ENCODE measurements at regions not wholly inside any gene's neighbourhood (a gene's known extent, or its start where the extent isn't known, plus 50 kb on each side); places are given as distances from the start of the nearest gene placed in this dataset.
A peak's percentile ranks its signal among the peaks of the same experiment; 100 is the strongest.

- Histone ChIP-seq H3K4me1 (ENCODE audit: insufficient read depth, low read length) (no peaks in the 10 kb centered on the region), H3K4me2 (ENCODE audit: low read length) (no peak overlapping the region), H3K79me2 (ENCODE audit: low read length) (no peaks in the 10 kb centered on the region), H3K27ac (ENCODE audit: low read length) (no peak overlapping the region), H3K9ac (ENCODE audit: low read length) (no peak overlapping the region), H3K4me3 (ENCODE audit: low read length) (no peak overlapping the region), H3F3A (ENCODE audit: low read length, unreplicated experiment) (no peaks in the 10 kb centered on the region), H3K9me2 (replicated peaks; ENCODE audit: low read length) (no peaks in the 10 kb centered on the region), H3K9me3 (ENCODE audit: low read length) (no peaks in the 10 kb centered on the region), H3K36me3 (ENCODE audit: low read depth, low read length) (no peaks in the 10 kb centered on the region), H2AFZ (ENCODE audit: low read length) (no peak overlapping the region), H3K27me3 (ENCODE audit: low read length) (no peaks in the 10 kb centered on the region), H4K20me1 (ENCODE audit: low read length) (no peaks in the 10 kb centered on the region)
- ChIA-PET CTCF (no interaction called here), POLR2A (ENCODE audit: unreplicated experiment) (interaction anchor here (0.6 kb wide), 1 partner anchor 229 kb away, joined by 3 read pairs; no protein-coding TSS in a partner anchor)
- intact Hi-C loops (cut with micrococcal nuclease) = no loop called here
- DNase-seq = peak; percentile 9
- BruUV-seq (replicated peaks) = no TSS peak
- no peak for ATAC-seq
- TF ChIP-seq EZH2 (IDR thresholded peaks at IDR 0.05; ENCODE audit: low read length, unreplicated experiment) (no peak), EZH2phosphoT487 (IDR thresholded peaks at IDR 0.05; ENCODE audit: borderline replicate concordance, low read length) (no peak), CTCF (conservative IDR thresholded peaks at IDR 0.05; ENCODE audit: low read depth, low read length) (no peak)
These were observed 502.5 kb downstream of the RASEF start for GRCh38 chr9:82560457-82560904.

GRCh38 chr9:82563094-82563493, 499.8 kb downstream of the RASEF start:
- no TSS peak for BruUV-seq (replicated peaks)
- intact Hi-C loops (cut with micrococcal nuclease) = no loop called here
- H3F3A ChIP-seq (ENCODE audit: low read length, unreplicated experiment) = no peaks in the 10 kb centered on the region
- DNase-seq = no peak
- no peaks in the 10 kb centered on the region for H3K36me3 ChIP-seq (ENCODE audit: low read depth, low read length)
- H3K9me3 ChIP-seq (ENCODE audit: low read length) = no peaks in the 10 kb centered on the region
- no peak overlapping the region for H3K4me3 ChIP-seq (ENCODE audit: low read length)
- TF ChIP-seq CTCF (conservative IDR thresholded peaks at IDR 0.05; ENCODE audit: low read depth, low read length) (no peak), EZH2phosphoT487 (IDR thresholded peaks at IDR 0.05; ENCODE audit: borderline replicate concordance, low read length) (no peak), EZH2 (IDR thresholded peaks at IDR 0.05; ENCODE audit: low read length, unreplicated experiment) (no peak)
- POLR2A ChIA-PET (ENCODE audit: unreplicated experiment) = no interaction called here
- no peak overlapping the region for H2AFZ ChIP-seq (ENCODE audit: low read length)
- ATAC-seq = no peak
- CTCF ChIA-PET = no interaction called here
- H3K27me3 ChIP-seq (ENCODE audit: low read length) = no peaks in the 10 kb centered on the region
- no peaks in the 10 kb centered on the region for H3K4me1 ChIP-seq (ENCODE audit: insufficient read depth, low read length)
- H4K20me1 ChIP-seq (ENCODE audit: low read length) = no peaks in the 10 kb centered on the region
- no peak overlapping the region for H3K27ac ChIP-seq (ENCODE audit: low read length)
- H3K9me2 ChIP-seq (replicated peaks; ENCODE audit: low read length) = no peaks in the 10 kb centered on the region
- no peaks in the 10 kb centered on the region for H3K79me2 ChIP-seq (ENCODE audit: low read length)
- no peak overlapping the region for H3K4me2 ChIP-seq (ENCODE audit: low read length)
- no peak overlapping the region for H3K9ac ChIP-seq (ENCODE audit: low read length)

GRCh38 chr9:82563841-82564240, 499.1 kb downstream of the RASEF start:
- intact Hi-C loops (cut with micrococcal nuclease) = no loop called here
- POLR2A ChIA-PET (ENCODE audit: unreplicated experiment) = no interaction called here
- no peaks in the 10 kb centered on the region for H3F3A ChIP-seq (ENCODE audit: low read length, unreplicated experiment)
- H3K9ac ChIP-seq (ENCODE audit: low read length) = no peak overlapping the region
- no peaks in the 10 kb centered on the region for H3K79me2 ChIP-seq (ENCODE audit: low read length)
- no peaks in the 10 kb centered on the region for H4K20me1 ChIP-seq (ENCODE audit: low read length)
- H2AFZ ChIP-seq (ENCODE audit: low read length) = no peak overlapping the region
- H3K4me3 ChIP-seq (ENCODE audit: low read length) = no peak overlapping the region
- no peaks in the 10 kb centered on the region for H3K9me3 ChIP-seq (ENCODE audit: low read length)
- no peaks in the 10 kb centered on the region for H3K36me3 ChIP-seq (ENCODE audit: low read depth, low read length)
- no peaks in the 10 kb centered on the region for H3K4me1 ChIP-seq (ENCODE audit: insufficient read depth, low read length)
- no peak overlapping the region for H3K4me2 ChIP-seq (ENCODE audit: low read length)
- H3K27ac ChIP-seq (ENCODE audit: low read length) = no peak overlapping the region
- BruUV-seq (replicated peaks) = no TSS peak
- CTCF ChIA-PET = no interaction called here
- TF ChIP-seq CTCF (conservative IDR thresholded peaks at IDR 0.05; ENCODE audit: low read depth, low read length) = no peak
- no peak for TF ChIP-seq EZH2 (IDR thresholded peaks at IDR 0.05; ENCODE audit: low read length, unreplicated experiment)
- no peak for TF ChIP-seq EZH2phosphoT487 (IDR thresholded peaks at IDR 0.05; ENCODE audit: borderline replicate concordance, low read length)
- H3K9me2 ChIP-seq (replicated peaks; ENCODE audit: low read length) = no peaks in the 10 kb centered on the region
- no peak for ATAC-seq
- DNase-seq = no peak
- no peaks in the 10 kb centered on the region for H3K27me3 ChIP-seq (ENCODE audit: low read length)

All from PC-3 (cell line).